GM12864 (cell line): ENCODE measurements at regions not wholly inside any gene's neighbourhood (a gene's known extent, or its start where the extent isn't known, plus 50 kb on each side); places are given as distances from the start of the nearest gene placed in this dataset.
"Not testable (repeated sequence)": the region's sequence is repeated elsewhere in the genome, so short reads cannot be mapped to it uniquely, and the experiment has no call there.

Experiments used
- DNase-seq: peaks from one replicate; pipeline ENCODE4 v3.0.0-alpha.2; 2011; ENCODE audit warnings: low read depth
- H3K4me3 ChIP-seq: 2 replicates; pipeline ENCODE4 v1.5.1; 2011; ENCODE audit warnings: mild to moderate bottlenecking, low read depth, low read length, control low read depth
- CTCF ChIP-seq: IDR thresholded peaks from 2 replicates; pipeline ENCODE4 v1.5.1; 2011; ENCODE audit warnings: low read depth, mild to moderate bottlenecking, moderate library complexity, low read length, control low read depth, inconsistent platforms; ENCODE audit errors: missing control alignments

- H3K4me3 ChIP-seq, result no peak overlapping the region
- no peak for TF ChIP-seq CTCF
- no peak for DNase-seq
Observed at GRCh38 chr10:84957427-84957826, 629.0 kb downstream of the CCSER2 start.

- no peak for DNase-seq
- TF ChIP-seq CTCF, result no peak
- no peak overlapping the region for H3K4me3 ChIP-seq
Observed at GRCh38 chr10:84965468-84965867, 637.1 kb downstream of the CCSER2 start.

DNA sequence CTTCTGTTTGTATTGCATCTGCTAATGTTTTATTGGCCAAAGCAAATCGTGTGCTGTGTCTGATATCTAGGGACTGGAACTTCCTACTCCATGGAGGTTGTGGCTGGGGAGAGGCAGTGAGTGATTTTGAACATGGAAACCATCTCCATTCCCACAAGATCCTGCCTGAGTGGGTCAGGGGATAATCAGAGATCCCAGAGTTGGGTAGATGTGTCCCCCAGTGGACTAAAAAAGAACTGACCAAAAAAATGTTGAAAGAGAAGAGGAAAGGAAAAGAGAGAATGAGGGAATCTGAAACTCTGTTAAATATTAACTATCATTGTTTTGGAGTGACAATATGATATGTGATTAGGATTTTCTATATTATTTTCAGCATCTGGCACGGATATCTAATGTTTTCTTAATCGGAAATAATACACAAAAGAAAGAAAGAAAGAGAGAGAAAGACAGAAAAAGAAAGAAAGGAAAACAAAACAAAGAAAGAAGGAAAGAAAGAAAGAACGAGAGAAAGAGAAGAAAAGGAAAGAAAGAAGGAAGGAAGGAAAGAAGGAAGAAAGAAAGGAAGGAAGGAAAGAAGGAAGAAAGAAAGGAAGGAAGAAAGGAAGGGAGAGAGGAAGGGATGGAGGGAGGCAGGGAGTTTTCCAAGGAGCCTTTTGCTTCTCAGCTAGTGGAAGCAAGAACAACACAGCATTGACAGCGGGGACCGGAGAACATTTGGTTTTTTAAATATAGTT, 638.5 kb downstream of the CCSER2 start:
- H3K4me3 ChIP-seq, result no peak overlapping the region
- TF ChIP-seq CTCF, result no peak
- DNase-seq, result no peak

DNA sequence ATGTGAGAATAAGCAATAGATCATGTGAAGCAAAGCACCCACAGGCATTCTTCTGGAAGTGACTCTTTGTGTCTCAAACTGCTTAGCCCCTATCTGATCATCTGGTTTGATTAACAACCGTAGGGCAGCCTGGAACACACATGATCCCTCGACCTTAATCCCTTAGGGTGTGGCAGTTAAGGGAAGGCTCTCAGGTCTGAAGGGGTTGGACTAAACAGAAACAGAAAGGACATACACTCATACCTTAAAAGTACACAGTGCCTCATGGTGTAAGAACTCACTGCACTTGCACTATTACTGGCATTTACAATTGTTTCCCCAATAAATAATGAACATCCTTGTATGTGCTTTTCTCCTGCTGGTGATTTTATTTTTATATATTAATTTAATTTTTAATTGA, 640.9 kb downstream of the CCSER2 start:
- H3K4me3 ChIP-seq, DNase-seq: not testable (repeated sequence)

DNA sequence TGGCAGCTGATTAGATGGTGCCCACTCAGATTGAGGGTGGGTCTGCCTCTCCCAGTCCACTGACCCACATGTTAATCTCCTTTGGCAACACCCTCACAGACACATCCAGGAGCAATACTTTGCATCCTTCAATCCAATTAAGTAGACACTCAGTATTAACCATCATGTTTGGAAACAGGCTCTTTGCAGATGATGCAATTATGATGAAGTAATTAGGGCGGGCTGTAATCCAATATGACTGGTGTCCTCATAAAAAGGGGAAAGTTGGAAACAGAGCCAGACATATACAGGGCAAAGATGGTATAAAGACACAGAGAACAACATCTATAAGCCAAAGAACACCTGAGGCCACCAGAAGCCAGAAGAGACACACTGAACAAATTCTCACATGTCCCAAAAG, 658.6 kb downstream of the CCSER2 start:
- DNase-seq, result no peak
- no peak for TF ChIP-seq CTCF
- no peak overlapping the region for H3K4me3 ChIP-seq

GRCh38 chr10:84988011-84988410, 659.6 kb downstream of the CCSER2 start:
- no peak overlapping the region for H3K4me3 ChIP-seq
- DNase-seq, result no peak
- no peak for TF ChIP-seq CTCF

GRCh38 chr10:84990713-84991112, 662.3 kb downstream of the CCSER2 start:
- DNase-seq, result no peak
- no peak overlapping the region for H3K4me3 ChIP-seq
- TF ChIP-seq CTCF, result no peak
